Osteoblast (primary cell): ENCODE measurements at regions not wholly inside any gene's neighbourhood (a gene's known extent, or its start where the extent isn't known, plus 50 kb on each side); places are given as distances from the start of the nearest gene placed in this dataset.

Experiments used
- DNase-seq: peaks from one replicate; pipeline ENCODE4 v3.0.0; 2011; ENCODE audit warnings: low spot score, mixed read lengths; ENCODE audit not compliant: insufficient read length; ENCODE audit errors: missing footprints
- H2AFZ ChIP-seq: 2 replicates; pipeline ENCODE4 v1.6.0; 2011; ENCODE audit warnings: mild to moderate bottlenecking, low read length
- H3K27ac ChIP-seq: 2 replicates; pipeline ENCODE4 v1.5.1; 2011; ENCODE audit warnings: mild to moderate bottlenecking, low read depth, low read length, moderate library complexity
- H3K27me3 ChIP-seq: 2 replicates; pipeline ENCODE4 v1.6.0; 2012; ENCODE audit warnings: mild to moderate bottlenecking, control low read depth, inconsistent platforms, low read length, moderate library complexity; ENCODE audit not compliant: insufficient read depth
- H3K36me3 ChIP-seq: 2 replicates; pipeline ENCODE4 v1.5.1; 2011; ENCODE audit warnings: mild to moderate bottlenecking, low read length, control low read depth, moderate library complexity; ENCODE audit not compliant: insufficient read depth
- H3K4me1 ChIP-seq: 2 replicates; pipeline ENCODE4 v1.5.1; 2011; ENCODE audit warnings: mild to moderate bottlenecking, low read length, control low read depth, moderate library complexity; ENCODE audit not compliant: insufficient read depth
- H3K4me2 ChIP-seq: 2 replicates; pipeline ENCODE4 v1.6.0; 2011; ENCODE audit warnings: mild to moderate bottlenecking, low read length; ENCODE audit not compliant: insufficient read depth
- H3K4me3 ChIP-seq: fragments of 200-600 bp; sonication (generic); 3 replicates; pipeline ENCODE4 v1.5.1; 2012; ENCODE audit warnings: mild to moderate bottlenecking, low read length, inconsistent platforms; ENCODE audit not compliant: insufficient read depth
- H3K79me2 ChIP-seq: 2 replicates; pipeline ENCODE4 v1.6.0; 2012; ENCODE audit warnings: mild to moderate bottlenecking, low read length, control low read depth, inconsistent platforms; ENCODE audit not compliant: insufficient read depth
- H3K9me3 ChIP-seq: 2 replicates; pipeline ENCODE4 v1.5.1; 2011; ENCODE audit warnings: low read depth, low read length, control low read depth
- H4K20me1 ChIP-seq: 2 replicates; pipeline ENCODE4 v1.6.0; 2012; ENCODE audit warnings: mild to moderate bottlenecking, low read length, control low read depth; ENCODE audit not compliant: insufficient read depth
- CTCF ChIP-seq: IDR thresholded peaks from 2 replicates; pipeline ENCODE4 v1.5.1; 2011; ENCODE audit warnings: mild to moderate bottlenecking, low read depth, low read length, moderate library complexity; ENCODE audit errors: extremely low read depth

- TF ChIP-seq CTCF: no peak
- no peaks in the 10 kb centered on the region for H3K27me3 ChIP-seq
- no peak overlapping the region for H3K4me3 ChIP-seq
- no peaks in the 10 kb centered on the region for H3K4me1 ChIP-seq
- no peaks in the 10 kb centered on the region for H4K20me1 ChIP-seq
- DNase-seq: no peak
- H3K27ac ChIP-seq: no peak overlapping the region
- H3K9me3 ChIP-seq: no peaks in the 10 kb centered on the region
- H3K4me2 ChIP-seq: no peak overlapping the region
- H3K79me2 ChIP-seq: no peaks in the 10 kb centered on the region
- no peak overlapping the region for H2AFZ ChIP-seq
- no peaks in the 10 kb centered on the region for H3K36me3 ChIP-seq
Measured at GRCh38 chr7:19623676-19624075, 85.2 kb downstream of the POLR1F start.

- Histone ChIP-seq H3K36me3 (no peaks in the 10 kb centered on the region), H3K4me1 (no peaks in the 10 kb centered on the region), H3K79me2 (no peaks in the 10 kb centered on the region), H3K27me3 (no peaks in the 10 kb centered on the region), H2AFZ (no peak overlapping the region), H3K27ac (no peak overlapping the region), H3K4me2 (no peak overlapping the region), H3K9me3 (no peaks in the 10 kb centered on the region), H3K4me3 (no peak overlapping the region), H4K20me1 (no peaks in the 10 kb centered on the region)
- DNase-seq: peak; percentile 0
- peak; percentile 21 for TF ChIP-seq CTCF
Measured at GRCh38 chr7:19621740-19622139, 87.1 kb downstream of the POLR1F start.

- H3K27ac ChIP-seq: no peak overlapping the region
- TF ChIP-seq CTCF: no peak
Measured at GRCh38 chr7:19620470-19620869, 88.4 kb downstream of the POLR1F start.

GRCh38 chr7:19619122-19619521, 89.7 kb downstream of the POLR1F start:
- H2AFZ ChIP-seq: no peak overlapping the region
- DNase-seq: no peak
- no peaks in the 10 kb centered on the region for H3K79me2 ChIP-seq
- no peaks in the 10 kb centered on the region for H3K27me3 ChIP-seq
- TF ChIP-seq CTCF: no peak
- H3K4me2 ChIP-seq: no peak overlapping the region
- H3K27ac ChIP-seq: no peak overlapping the region
- no peak overlapping the region for H3K4me3 ChIP-seq
- H3K36me3 ChIP-seq: no peaks in the 10 kb centered on the region
- no peaks in the 10 kb centered on the region for H3K9me3 ChIP-seq
- H4K20me1 ChIP-seq: no peaks in the 10 kb centered on the region
- no peaks in the 10 kb centered on the region for H3K4me1 ChIP-seq

More at GRCh38 chr7:19620470-19620869, 88.4 kb downstream of the POLR1F start:
- Histone ChIP-seq H3K27me3 (no peaks in the 10 kb centered on the region), H4K20me1 (no peaks in the 10 kb centered on the region), H3K9me3 (no peaks in the 10 kb centered on the region), H3K4me1 (no peaks in the 10 kb centered on the region), H3K79me2 (no peaks in the 10 kb centered on the region), H3K36me3 (no peaks in the 10 kb centered on the region), H3K4me3 (no peak overlapping the region), H2AFZ (no peak overlapping the region), H3K4me2 (no peak overlapping the region)
- no peak for DNase-seq
